HG03342 (cell line): ENCODE measurements at regions not wholly inside any gene's neighbourhood (a gene's known extent, or its start where the extent isn't known, plus 50 kb on each side); places are given as distances from the start of the nearest gene placed in this dataset.
"Not testable (repeated sequence)": the region's sequence is repeated elsewhere in the genome, so short reads cannot be mapped to it uniquely, and the experiment has no call there.

Experiments
- ATAC-seq: cut with Tn5 transposase; IDR thresholded peaks from one replicate; pipeline ENCODE4 v1.9.1; 2021; ENCODE audit warnings: mild to moderate bottlenecking, moderate library complexity; ENCODE audit not compliant: unreplicated experiment

- peak; percentile 43 for ATAC-seq
Measured at GRCh38 chr20:25865715-25866656, 169.3 kb upstream of the ZNF337 start.

DNA sequence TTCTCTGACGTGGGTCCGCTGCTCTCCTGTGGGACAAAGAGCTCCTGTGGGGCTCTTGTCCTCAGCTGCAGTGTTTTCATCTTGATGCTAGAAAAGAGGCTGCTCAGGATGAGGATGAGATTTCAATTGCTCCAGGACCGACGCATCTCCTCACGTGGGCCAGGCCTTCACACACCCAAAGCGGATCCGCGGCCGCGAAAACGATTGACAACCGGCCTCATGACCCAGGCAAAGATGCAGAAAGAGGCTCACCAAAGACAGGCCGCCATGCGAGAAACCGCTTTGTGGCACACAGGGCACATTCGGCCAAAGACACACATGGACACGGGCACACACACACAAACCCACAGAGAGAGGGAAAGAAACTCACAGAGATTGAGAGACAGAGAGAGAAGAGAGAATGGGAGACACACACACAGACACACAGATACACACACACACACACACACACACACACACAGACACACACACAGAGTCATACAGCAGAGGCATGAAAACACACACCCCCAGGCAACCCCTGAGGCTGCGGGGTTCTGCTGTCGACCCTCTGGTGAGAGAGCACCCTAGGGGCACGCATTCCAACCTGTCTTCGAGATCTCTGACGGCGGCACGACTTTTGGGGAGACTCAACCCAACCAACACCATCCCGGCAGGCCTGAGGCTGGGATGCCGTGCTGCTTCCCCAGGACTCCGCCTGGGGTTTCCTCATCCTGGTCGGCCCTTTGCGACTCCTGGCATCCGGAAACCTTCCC is 168.5 kb upstream of the ZNF337 start:
- ATAC-seq, result not testable (repeated sequence)

DNA sequence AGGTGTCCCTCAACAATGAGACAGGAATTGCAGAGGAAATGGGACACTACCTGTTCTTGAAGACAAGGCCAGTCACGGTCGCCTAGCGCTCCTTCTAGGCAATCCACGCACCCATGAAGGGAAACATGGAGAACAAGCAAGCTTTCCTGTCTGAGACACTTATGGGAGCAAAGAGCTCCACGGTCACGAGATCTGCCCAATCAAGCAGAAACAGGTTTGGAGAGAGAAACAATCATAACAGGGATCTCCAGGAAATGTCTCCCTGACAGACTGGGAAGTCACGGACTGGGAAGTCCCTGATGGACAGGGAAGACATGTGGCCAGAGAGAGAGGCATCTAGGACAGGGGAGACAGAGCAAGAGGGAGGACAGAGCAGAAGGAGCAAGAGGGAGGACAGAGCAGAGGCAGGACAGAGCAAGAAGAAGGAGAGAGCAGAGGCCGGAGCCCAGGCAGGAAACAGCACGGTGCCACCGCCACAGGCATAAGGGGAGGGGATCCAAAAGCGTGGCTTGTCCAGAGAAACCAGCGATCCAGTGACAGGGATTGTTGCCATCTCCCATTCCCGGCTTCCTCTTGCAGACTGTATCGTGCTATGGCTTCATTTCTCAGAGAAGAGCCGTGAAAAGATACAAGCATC is 167.8 kb upstream of the ZNF337 start:
- ATAC-seq, result no peak

DNA sequence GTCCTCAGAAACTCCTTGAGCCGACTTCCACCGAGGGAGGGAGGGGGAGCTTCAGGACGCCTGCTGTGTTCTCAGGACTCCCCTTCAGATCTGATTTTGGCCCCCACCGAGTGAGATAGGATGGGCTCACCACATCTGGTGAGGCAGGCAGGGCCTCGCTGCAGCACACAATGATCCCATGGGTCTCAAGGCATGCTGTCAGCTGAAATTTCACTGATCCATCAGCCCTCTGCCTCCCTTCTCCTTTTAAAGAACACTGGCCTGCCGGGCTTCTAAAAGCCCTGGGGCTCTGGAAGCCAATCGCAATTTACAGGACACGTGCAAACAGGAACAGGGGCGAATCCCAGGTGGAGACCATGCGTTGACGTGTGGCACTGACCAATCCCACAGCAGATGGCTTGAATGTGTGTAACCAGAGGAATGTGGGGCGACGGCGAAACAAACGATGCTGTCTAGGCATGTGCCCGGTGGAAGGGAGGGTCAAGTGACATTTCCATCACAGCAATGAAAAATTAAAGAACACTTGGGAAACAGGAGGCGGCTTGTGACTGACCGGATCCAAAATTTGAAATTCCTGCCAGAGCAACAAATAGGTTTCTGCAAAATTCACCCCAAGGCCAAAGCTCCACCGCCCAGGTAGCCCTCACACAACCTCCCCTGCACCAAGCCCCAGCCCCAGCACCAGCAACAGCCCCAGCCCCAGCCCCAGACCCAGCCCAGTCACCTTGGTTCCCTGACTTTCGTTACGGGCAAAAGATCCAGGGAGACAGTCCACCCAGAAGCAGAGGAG is 167.1 kb upstream of the ZNF337 start:
- no peak for ATAC-seq

DNA sequence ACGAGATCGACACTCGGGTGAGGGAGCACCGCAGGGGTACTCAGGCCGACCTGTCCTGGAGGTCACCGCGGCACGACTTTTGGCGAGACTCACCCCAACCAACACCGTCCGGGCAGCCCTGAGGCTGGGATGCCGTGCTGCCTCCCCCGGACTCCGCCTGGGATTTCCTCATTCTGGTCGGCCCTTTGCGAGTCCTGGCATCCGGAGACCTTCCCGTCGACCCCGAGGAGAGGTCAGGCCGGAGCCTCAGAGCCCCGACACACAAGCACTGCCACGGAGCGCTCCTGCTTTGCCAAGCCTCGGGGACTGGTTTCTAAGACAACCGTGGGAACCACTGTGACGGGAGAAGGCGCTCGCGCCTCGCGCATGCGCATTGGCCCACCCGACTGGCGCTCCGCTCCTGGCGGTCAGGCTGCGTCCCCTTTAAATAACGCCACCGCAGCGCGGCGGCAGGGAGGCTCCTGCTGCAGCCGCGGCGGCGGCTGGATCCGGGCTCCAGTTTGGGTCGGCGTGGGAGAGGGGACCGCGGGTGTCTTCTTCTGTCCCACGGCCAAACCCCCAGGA is 166.4 kb upstream of the ZNF337 start:
- not testable (repeated sequence) for ATAC-seq

GRCh38 chr20:25860531-25861150 is 164.0 kb upstream of the ZNF337 start:
- ATAC-seq, result no peak

DNA sequence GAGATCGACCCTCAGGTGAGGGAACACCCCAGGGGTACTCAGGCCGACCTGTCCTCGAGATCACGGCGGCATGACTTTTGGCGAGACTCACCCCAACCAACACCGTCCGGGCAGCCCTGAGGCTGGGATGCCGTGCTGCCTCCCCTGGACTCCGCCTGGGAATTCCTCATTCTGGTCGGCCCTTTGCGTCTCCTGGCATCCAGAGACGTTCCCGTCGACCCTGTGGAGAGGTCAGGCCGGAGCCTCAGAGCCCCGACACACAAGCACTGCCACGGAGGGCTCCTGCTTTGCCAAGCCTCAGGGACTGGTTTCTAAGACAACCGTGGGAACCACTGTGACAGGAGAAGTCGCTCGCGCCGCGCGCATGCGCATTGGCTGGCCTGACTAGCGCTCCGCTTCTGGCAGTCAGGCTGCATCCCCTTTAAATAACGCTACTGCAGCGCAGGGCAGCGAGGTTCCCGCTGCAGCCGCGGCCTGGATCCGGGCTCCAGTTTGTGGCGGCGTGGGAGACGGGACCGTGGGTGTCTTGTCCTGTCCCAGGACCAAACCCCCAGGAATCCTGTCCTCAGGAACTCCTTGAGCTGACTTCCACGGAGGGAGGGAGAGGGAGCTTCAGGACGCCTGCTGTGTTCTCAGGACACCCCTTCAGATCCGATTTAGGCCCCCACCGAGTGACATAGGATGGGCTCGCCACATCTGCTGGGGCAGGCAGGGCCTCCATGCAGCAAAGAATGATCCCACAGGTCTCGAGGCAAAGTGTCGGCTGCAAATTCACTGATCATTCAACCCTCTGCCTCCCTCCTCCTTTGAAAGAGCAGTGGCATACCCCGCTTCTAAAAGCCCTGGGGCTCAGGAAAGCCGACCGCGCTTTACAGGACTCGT is 163.2 kb upstream of the ZNF337 start:
- ATAC-seq, result peak; percentile 49

- no peak for ATAC-seq
Measured at GRCh38 chr20:25858495-25859425, 162.1 kb upstream of the ZNF337 start.

DNA sequence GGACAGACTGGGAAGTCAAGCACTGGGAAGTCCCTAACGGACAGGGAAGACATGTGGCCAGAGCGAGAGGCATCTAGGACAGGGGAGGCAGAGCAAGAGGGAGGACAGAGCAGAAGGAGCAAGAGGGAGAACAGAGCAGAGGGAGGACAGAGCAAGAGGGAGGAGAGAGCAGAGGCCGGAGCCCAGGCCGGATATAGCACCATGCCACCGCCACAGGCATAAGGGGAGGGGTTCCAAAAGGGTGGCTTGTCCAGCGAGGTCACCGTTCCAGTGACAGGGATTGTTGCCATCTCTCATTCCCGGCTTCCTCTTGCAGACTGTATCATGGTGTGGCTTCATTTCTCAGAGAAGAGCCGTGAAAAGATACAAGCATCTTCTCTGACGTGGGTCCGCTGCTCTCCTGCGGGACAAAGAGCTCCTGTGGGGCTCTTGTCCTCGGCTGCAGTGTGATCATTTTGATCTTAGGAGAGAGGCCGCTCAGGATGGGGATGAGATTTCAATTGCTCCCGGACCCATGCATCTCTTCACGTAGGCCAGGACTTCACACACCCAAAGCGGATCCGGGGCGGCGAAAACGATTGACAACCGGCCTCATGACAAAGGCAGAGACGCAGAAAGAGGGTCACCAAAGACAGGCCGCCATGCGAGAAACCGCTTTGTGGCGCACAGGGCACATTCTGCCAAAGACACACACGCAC is 160.6 kb upstream of the ZNF337 start:
- not testable (repeated sequence) for ATAC-seq

DNA sequence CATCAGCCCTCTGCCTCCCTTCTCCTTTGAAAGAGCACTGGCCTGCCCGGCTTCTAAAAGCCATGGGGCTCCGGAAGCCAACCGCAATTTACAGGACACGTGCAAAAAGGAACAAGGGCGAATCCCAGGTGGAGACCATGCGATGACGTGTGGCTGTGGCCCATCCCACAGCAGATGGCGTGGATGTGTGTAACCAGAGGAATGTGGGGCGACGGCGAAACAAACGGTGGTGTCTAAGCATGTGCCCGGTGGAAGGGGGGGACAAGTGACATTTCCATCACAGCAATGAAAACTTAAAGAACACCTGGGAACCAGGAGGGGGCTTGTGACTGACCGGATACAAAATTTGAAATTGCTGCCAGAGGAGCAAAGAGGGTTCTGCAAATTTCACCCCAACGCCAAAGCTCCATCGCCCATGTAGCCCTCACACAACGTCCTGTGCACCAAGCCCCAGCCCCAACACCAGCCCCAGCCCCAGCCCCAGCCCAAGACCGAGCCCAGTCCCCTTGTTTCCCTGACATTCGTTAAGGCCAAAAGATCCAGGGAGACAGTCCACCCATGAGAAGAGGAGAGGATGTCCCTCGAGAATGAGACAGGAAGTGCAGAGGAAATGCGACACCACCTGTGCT is 159.7 kb upstream of the ZNF337 start:
- no peak for ATAC-seq

DNA sequence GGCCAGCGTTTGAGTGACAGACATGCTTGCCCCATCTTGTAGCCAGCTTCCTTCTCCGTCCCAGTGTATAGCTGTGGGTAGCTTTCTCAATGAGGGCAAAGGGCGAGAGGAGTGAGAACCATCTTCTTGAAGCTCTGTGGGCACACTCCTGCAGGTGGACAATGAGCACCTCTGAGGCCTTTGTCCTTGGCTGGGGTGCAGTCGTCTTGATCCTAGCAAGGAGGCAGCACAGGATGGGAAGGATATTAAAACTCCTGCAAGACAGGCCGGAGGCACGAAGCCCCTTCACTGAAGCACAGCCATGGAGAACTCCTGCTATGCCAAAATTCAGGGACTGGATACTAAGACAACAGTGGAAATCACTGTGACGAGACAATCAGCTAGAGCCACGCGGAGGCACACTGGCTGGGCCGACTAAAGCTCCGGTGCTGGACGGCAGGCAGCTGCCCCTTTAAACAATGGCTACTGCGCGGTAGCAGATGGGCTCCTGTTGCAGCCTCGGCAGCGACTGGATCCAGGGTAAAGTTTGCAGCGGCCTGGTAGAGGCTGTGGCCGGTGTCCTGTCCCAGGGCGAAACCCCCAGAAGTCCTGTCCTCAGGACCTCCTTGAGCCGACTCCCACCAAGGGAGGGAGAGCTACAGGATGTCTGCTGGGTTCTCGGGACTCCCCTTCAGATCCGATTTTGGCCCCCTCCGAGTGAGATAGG is 159.0 kb upstream of the ZNF337 start:
- not testable (repeated sequence) for ATAC-seq

- not testable (repeated sequence) for ATAC-seq
Measured at GRCh38 chr20:25854666-25855065, 158.0 kb upstream of the ZNF337 start.

DNA sequence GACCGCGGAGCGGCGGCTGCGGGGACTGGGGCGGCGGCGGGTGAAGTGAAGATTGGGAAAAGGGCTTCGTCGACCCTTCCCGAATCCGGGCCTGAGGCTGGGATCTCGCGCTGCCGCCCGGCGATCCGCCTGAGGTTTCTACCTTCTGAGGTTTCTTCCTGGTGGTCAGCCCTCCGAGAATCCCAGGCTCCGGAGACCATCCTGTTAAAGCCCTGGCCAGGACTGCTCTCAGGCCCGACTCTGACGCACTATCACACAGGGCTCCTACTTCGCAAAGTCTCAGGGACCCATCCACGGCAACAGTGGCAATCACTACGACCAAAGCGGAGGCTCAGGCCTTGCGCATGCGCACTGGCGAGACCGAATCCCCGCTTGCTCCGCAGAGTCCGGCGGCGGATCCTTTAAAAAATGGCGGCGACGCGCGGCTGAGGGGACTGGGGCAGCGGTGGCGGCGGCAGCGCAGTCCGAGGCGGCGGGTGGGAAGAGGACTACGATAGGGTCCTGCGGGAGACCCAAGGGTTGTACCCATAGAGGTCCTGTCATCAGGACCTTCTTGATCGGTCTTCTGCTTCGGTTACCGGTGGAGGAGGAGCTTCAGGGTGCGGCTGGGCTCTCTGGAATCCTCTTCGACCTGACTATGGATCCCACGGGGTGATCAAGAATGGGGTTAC is 157.2 kb upstream of the ZNF337 start:
- ATAC-seq, result peak; percentile 84

DNA sequence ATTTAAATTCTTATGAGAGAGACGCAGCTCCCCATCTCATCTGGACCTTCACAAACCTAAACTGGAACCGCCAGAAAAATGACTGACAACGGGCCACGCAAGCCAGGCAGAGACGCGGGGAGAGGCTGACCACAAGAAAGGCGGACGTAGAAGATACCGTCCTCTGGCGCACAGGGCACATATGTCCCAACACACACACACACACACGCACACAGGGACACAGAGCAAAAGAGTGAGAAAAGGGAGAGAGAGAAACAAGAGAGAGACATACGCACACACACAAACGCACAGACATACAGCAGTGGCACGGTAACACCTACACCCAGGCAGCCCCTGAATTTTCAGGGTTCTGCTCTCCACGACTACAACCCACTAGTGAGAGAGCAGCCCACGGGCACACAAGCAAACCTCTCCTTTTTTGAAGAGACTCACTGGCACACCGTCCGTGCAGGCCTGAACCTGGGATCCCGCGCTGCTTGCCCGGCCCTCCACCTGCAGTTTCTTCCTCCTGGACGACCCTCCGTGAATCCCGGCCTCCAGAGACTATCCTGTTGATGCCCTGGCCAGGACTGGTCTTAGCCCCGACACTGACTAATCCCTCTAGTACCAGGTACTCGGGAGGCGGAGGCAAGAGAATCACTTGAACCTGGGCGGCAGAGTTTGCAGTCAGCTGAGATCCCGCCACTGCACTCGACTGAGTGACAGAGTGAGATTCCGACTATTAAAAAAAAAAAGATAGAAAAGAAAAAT is 156.5 kb upstream of the ZNF337 start:
- ATAC-seq, result peak; percentile 8

- ATAC-seq, result not testable (repeated sequence)
Measured at GRCh38 chr20:25850133-25850532, 153.5 kb upstream of the ZNF337 start.
